Natural killer cell treated with Interleukin-12 subunit alpha and Interleukin-12 subunit beta and Interleukin-15 and Interleukin-18, amount 100 ng/mL, for 72 hours (primary cell): ENCODE measurements at regions not wholly inside any gene's neighbourhood (a gene's known extent, or its start where the extent isn't known, plus 50 kb on each side); places are given as distances from the start of the nearest gene placed in this dataset.
"Not testable (repeated sequence)": the region's sequence is repeated elsewhere in the genome, so short reads cannot be mapped to it uniquely, and the experiment has no call there.

ENCODE experiments used
- ATAC-seq, 2 donors: fragments of 150-1000 bp; cut with Tn5 transposase in 1 of 2; sonication (Bioruptor Pico), chemical (Tn5 transposase) in 1 of 2; 2 replicates each; pipeline ENCODE4 v1.10.0; 2021
- DNase-seq: peaks from one replicate; pipeline ENCODE4 v3.0.0; 2022; ENCODE audit warnings: low spot score
- H3K27ac Mint-ChIP-seq, 2 donors: 1 replicate in 1 of 2; 2 replicates in 1 of 2; pipeline ENCODE4 v1.8.0; 2022; ENCODE audit warnings: mixed read lengths in 2 of 2, mild to moderate bottlenecking in 1 of 2, moderate library complexity in 1 of 2
- H3K27me3 Mint-ChIP-seq, 2 donors: 1 replicate in 1 of 2; 2 replicates in 1 of 2; pipeline ENCODE4 v1.8.0; 2022; ENCODE audit warnings: mixed read lengths in 2 of 2
- H3K36me3 Mint-ChIP-seq: one replicate; pipeline ENCODE4 v1.8.0; 2022; ENCODE audit warnings: mixed read lengths
- H3K4me1 Mint-ChIP-seq, 2 donors: 1 replicate in 1 of 2; 2 replicates in 1 of 2; pipeline ENCODE4 v1.8.0; 2022; ENCODE audit warnings: low read depth in 2 of 2, mixed read lengths in 2 of 2, mild to moderate bottlenecking in 1 of 2
- H3K4me3 Mint-ChIP-seq: one replicate; pipeline ENCODE4 v1.8.0; 2022; ENCODE audit warnings: mixed read lengths
- H3K9me3 Mint-ChIP-seq: 2 replicates; pipeline ENCODE4 v1.8.0; 2022; ENCODE audit warnings: mixed read lengths

DNA sequence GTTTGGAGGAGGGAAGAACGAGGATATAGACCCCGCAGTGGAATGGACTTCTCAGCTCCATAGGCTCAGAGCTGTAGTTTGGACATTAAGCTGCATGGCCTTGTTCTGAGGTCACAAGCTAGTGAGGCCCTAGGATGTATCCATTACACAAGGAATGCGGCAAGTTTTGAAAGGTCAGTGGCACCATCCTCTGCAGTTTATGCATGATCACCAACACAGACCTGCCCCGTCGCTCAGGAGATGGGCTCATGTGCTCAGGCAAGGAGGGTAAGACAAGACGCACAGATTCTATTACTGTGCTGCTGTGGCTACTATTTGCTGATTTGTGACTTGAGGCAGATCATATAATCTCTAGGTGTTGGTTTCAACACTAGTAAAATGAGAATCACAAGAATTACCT lies 110.9 kb downstream of the FAM161A start:
- Mint-ChIP-seq H3K27me3 (peaks cover 0 to 2% of the 10 kb centered on the region in 2 donors), H3K9me3 (no peaks in the 10 kb centered on the region), H3K4me1 (no peaks in the 10 kb centered on the region), H3K36me3 (no peaks in the 10 kb centered on the region), H3K27ac (no peak overlapping the region), H3K4me3 (no peak overlapping the region)
- DNase-seq (no peak), ATAC-seq (no peak)

DNA sequence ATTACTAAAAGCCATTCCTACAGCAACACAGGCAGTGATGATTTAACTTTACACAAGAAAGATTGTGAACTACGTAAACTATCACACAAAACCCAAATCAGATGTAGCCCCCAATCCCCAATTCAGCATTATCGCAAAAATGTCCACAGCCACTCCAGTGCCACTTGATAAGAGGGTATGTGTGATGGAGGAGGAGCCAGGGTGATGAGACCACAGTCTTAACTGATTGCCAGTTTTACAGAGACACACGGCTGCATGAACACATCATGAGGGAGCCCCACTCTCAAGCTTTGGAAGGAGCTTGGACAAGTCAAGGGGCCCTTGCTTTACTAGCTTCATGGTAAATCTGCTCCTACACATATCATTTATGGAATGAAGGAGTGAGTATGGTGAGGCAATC lies 116.0 kb downstream of the FAM161A start:
- H3K36me3 Mint-ChIP-seq: no peaks in the 10 kb centered on the region
- no peaks in the 10 kb centered on the region for H3K4me1 Mint-ChIP-seq
- no peak overlapping the region for H3K27ac Mint-ChIP-seq
- H3K9me3 Mint-ChIP-seq: no peaks in the 10 kb centered on the region
- DNase-seq (no peak), ATAC-seq (no peak)
- no peak overlapping the region for H3K4me3 Mint-ChIP-seq
- peaks cover 0 to 4% of the 10 kb centered on the region in 2 donors for H3K27me3 Mint-ChIP-seq

DNA sequence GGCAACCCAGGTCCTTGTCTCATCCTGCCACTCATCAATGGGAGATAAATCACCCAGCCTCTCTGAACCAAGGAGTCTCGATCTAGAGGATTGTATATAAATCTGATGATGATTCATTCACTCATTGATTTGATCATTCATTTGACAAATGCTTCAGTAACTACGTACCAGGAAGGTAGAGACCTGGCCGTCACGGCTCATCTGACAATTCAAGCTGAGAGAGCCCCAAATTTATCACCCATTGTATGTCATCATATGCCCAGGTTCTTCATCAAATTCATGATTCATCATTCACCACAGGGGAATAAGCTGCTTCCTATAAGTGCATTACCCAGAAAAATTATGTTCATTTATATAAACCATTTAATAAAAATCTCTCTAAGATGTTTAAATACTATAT lies 116.9 kb downstream of the FAM161A start:
- H3K27ac Mint-ChIP-seq: no peak overlapping the region
- H3K9me3 Mint-ChIP-seq: no peaks in the 10 kb centered on the region
- H3K36me3 Mint-ChIP-seq: no peaks in the 10 kb centered on the region
- ATAC-seq (no peak), DNase-seq (no peak)
- H3K4me1 Mint-ChIP-seq: no peaks in the 10 kb centered on the region
- peaks cover 0 to 4% of the 10 kb centered on the region in 2 donors for H3K27me3 Mint-ChIP-seq
- no peak overlapping the region for H3K4me3 Mint-ChIP-seq

DNA sequence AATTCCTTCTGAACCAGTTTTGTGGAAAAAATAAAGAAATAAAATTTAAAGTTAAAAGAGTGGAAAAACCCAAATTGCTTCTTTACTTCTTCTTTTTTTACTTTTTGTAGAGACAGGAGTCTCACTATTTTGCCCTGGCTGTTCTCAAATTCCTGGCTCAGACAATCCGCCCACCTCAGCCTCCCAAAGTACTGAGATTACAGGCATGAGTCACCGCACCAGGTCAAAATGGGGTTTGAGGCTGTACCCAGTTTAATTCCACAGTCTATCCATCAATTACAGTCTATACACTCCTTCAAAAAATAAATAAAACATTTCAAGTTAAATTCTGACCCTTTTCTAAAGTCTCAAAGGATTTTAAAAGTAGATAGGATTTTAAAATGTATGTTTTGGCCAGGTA lies 120.3 kb downstream of the FAM161A start:
- Mint-ChIP-seq H3K36me3 (no peaks in the 10 kb centered on the region), H3K9me3 (no peaks in the 10 kb centered on the region), H3K27me3 (peaks cover 0 to 6% of the 10 kb centered on the region in 2 donors), H3K4me3 (no peak overlapping the region), H3K4me1 (no peaks in the 10 kb centered on the region), H3K27ac (no peak overlapping the region)
- DNase-seq: no peak
- no peak for ATAC-seq

DNA sequence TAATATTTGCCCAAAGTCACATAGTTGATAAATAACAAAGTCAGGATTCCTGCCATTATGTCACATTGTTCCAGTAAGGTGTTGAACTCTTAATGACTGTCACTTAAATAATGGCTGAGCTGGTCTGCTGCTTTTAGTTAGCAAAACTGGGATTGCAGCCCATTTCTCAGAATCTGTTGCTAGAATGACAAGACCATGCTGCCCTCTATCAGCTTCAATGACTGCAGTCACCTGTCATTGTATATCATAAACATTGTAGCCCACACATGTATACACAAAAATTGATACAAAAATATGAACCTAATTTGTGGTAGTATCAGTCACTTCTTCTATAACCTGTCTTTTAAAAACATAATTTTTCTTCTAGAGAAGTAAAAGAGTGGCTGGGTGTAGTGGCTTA lies 121.1 kb downstream of the FAM161A start:
- no peak overlapping the region for H3K4me3 Mint-ChIP-seq
- H3K27me3 Mint-ChIP-seq: peaks cover 6 to 9% of the 10 kb centered on the region in 2 donors
- no peaks in the 10 kb centered on the region for H3K9me3 Mint-ChIP-seq
- ATAC-seq: no peak
- H3K27ac Mint-ChIP-seq: no peak overlapping the region
- no peak for DNase-seq
- H3K36me3 Mint-ChIP-seq: no peaks in the 10 kb centered on the region
- no peaks in the 10 kb centered on the region for H3K4me1 Mint-ChIP-seq

DNA sequence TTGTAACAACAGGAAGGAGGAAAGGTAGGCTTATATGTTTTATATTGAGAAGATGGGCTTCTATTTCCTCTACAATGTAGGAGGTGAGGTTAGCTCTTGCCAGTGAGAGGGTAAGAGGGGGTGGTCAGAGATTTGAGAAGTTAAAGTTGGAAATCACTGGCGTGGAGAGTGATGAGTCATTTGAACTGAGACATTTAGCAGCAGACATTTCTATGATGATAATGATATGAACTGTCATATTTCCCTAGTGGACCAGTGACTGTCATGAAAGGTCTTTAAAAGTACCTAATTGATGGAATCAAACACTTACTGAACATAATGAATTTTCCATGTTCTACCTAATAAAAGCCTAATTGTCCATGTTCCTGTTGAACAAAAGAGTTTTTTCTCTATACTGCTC lies 126.1 kb downstream of the FAM161A start:
- Mint-ChIP-seq H3K36me3 (peaks cover 12% of the 10 kb centered on the region), H3K4me1 (peaks cover 0 to 6% of the 10 kb centered on the region in 2 donors), H3K9me3 (peaks cover 9% of the 10 kb centered on the region), H3K27me3 (peaks cover 15 to 18% of the 10 kb centered on the region in 2 donors), H3K27ac (no peak overlapping the region), H3K4me3 (no peak overlapping the region)
- ATAC-seq: no peak
- DNase-seq: no peak

DNA sequence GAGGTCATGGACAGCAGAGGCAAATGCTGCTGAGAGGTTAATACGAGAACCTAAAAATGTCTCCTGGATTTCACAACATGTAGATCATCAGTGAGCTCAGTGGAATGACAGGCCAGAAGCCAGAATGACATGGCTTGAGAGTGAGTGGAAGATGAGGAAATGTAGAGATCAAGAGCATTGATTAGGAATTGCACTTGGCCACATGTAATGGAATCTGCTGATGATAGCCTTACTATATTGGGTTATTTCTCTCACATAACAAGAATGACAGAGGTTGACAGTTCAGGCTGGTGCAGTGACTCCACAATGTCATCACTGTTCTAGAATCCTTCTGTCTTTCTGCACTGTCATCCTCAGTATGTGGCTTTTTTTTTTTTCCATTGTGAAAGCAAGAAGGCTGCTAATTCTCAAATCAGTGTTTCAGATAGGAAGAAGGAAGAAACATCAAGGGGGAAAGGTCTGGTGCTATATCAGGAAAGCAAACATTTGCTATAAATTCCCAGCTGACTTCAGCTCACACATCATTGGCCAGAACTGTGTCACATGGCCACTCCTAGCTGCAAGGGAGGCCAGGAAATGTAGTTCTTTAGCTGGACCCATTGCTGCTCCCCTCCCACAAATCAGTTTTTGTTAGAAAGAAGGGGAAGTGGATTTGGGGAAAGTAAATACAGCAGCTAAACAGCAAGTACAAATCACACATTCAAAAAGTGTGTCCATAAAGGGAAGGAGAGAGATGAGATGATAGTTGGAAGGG lies 127.2 kb downstream of the FAM161A start:
- H3K27ac Mint-ChIP-seq: no peak overlapping the region

DNA sequence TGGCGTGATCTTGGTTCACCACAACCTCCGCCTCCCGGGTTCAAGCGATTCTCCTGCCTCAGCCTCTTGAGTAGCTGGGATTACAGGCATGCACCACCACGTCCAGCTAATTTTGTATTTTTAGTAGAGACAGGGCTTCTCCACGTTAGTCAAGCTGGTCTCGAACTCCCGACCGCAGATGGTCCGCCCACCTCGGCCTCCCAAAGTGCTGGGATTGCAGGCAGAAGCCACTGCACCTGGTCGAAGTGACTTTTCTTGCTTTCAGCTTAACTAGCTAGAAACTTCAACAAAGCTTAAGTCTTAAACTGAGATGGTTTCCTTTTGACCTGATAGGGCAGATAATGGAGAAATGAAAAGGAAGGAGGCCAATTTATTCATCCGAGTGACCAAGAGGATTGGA lies 130.5 kb downstream of the FAM161A start:
- not testable (repeated sequence) for DNase-seq, H3K4me1 Mint-ChIP-seq, H3K27ac Mint-ChIP-seq, H3K9me3 Mint-ChIP-seq, H3K4me3 Mint-ChIP-seq, ATAC-seq
- Mint-ChIP-seq H3K27me3 (peaks cover 20 to 22% of the 10 kb centered on the region in 2 donors), H3K36me3 (peaks cover 12% of the 10 kb centered on the region)

More for the DNA sequence above, 127.2 kb downstream of the FAM161A start:
- Mint-ChIP-seq H3K4me3 (no peak overlapping the region), H3K27me3 (peaks cover 15 to 18% of the 10 kb centered on the region in 2 donors), H3K9me3 (peaks cover 9% of the 10 kb centered on the region), H3K36me3 (peaks cover 12% of the 10 kb centered on the region), H3K4me1 (peaks cover 0 to 6% of the 10 kb centered on the region in 2 donors)
- ATAC-seq (no peak), DNase-seq (no peak)

DNA sequence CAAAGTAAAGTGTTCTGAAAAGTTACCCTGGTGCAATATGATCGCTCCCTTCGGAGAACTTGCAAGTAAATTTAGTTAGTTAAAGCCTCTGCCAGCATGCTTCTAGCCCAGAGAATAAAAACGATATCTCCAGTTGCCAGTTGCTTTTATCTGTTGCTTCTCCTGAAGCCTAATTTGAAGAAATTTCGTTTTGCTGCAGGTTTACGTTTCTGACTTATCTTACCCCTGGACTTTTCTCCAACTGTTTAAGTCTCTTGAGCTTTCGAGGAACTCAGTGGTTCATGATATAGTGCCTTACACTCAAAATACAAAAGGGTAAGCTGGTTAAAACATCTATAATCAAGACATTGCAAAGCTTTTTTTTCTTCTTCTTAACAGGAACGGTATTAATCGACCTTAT lies 131.1 kb downstream of the FAM161A start:
- Mint-ChIP-seq H3K9me3 (peaks cover 9% of the 10 kb centered on the region), H3K4me3 (no peak overlapping the region), H3K27me3 (peaks cover 16 to 17% of the 10 kb centered on the region in 2 donors), H3K27ac (no peak overlapping the region), H3K36me3 (peaks cover 12% of the 10 kb centered on the region), H3K4me1 (peaks cover 0 to 6% of the 10 kb centered on the region in 2 donors)
- DNase-seq (no peak), ATAC-seq (no peak)

DNA sequence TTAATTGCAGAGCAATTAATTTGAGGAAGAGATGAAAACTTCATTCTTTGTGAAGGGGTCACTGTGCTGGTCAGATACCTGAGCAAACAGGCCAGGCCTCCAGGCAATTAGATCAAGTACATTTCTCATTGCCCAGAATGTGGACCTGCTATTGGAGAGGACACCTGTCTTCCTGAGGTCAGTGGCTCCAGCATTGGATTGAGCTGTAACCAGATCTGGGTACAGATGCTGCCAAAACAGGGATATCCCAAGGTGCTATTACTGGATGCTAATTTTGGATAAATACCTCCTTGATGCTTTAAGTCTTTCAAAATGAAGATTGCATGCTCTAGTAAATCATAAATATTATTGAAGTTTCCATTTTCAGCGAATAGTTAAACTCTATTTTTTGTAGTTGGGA lies 131.5 kb downstream of the FAM161A start:
- Mint-ChIP-seq H3K4me3 (no peak overlapping the region), H3K9me3 (peaks cover 9% of the 10 kb centered on the region), H3K27ac (no peak overlapping the region), H3K4me1 (peaks cover 0 to 2% of the 10 kb centered on the region in 2 donors), H3K36me3 (peaks cover 12% of the 10 kb centered on the region), H3K27me3 (peaks cover 13 to 15% of the 10 kb centered on the region in 2 donors)
- DNase-seq: no peak
- no peak for ATAC-seq

DNA sequence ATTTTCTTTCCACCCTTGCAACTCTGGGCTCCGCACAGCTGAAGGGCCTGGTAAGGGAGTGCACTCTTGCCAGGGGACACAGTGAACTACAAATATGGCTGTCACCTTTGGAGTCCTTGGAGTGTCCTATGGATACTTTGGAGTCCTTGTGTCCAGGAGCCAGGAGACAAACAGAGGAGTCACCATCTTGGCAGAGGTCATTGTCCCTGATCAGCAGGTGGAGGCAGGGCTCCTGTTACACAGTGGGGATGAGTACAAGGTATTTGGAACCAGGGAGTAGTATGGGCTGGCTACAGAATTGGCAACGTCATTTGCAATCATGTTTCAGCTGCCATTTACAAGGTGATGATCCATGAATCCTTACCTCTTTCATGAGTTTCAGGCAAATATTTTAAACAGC lies 132.5 kb downstream of the FAM161A start:
- H3K27ac Mint-ChIP-seq: no peak overlapping the region
- H3K4me1 Mint-ChIP-seq: no peaks in the 10 kb centered on the region
- DNase-seq (no peak), ATAC-seq (no peak)
- no peak overlapping the region for H3K4me3 Mint-ChIP-seq
- peaks cover 4% of the 10 kb centered on the region for H3K9me3 Mint-ChIP-seq
- H3K36me3 Mint-ChIP-seq: peaks cover 8% of the 10 kb centered on the region
- peaks cover 9 to 15% of the 10 kb centered on the region in 2 donors for H3K27me3 Mint-ChIP-seq

DNA sequence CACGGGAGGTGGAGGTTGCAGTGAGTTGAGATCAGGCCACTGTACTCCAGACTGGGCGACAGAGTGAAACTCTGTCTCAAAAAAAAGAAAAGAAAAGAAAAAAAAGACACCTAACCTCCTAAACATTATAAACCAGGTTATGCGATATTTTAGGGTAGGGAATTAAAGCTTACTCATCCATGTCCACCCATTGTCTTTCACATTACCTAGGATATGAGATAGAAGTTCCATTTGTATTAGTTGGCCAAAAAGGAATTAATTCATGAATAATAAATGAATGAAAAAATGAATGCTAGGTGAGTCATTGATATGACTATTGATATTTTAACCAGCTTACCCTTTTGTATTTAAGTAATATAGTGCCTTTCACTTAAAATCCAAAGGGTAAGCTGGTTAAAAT lies 132.9 kb downstream of the FAM161A start:
- peaks cover 6 to 11% of the 10 kb centered on the region in 2 donors for H3K27me3 Mint-ChIP-seq
- no peaks in the 10 kb centered on the region for H3K4me1 Mint-ChIP-seq
- DNase-seq (no peak), ATAC-seq (no peak)
- H3K27ac Mint-ChIP-seq: no peak overlapping the region
- H3K9me3 Mint-ChIP-seq: peaks cover 1% of the 10 kb centered on the region
- no peak overlapping the region for H3K4me3 Mint-ChIP-seq
- peaks cover 3% of the 10 kb centered on the region for H3K36me3 Mint-ChIP-seq

DNA sequence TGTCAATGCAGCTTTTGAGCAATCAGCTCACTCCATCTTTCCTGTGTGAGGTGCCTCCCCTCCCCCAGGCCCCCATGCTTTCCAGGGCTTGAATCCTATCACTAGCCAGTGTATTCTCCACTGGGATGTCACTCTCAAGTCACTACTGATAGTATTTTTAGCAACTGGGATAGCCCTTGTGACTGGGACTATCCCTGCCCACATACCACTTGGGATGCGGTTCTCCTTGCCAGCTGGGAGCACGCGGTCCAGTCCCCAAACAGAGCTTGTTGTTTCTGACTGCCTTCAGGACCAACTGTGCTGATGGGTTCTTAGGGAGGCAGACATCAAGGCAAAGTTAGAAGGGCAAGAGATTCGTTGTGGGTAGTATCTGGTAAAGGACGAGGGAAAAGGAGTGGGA lies 134.9 kb downstream of the FAM161A start:
- no peaks in the 10 kb centered on the region for H3K4me1 Mint-ChIP-seq
- H3K27ac Mint-ChIP-seq: no peak overlapping the region
- ATAC-seq (no peak), DNase-seq (no peak)
- H3K36me3 Mint-ChIP-seq: no peaks in the 10 kb centered on the region
- no peak overlapping the region for H3K4me3 Mint-ChIP-seq
- H3K27me3 Mint-ChIP-seq: peaks cover 5 to 8% of the 10 kb centered on the region in 2 donors
- no peaks in the 10 kb centered on the region for H3K9me3 Mint-ChIP-seq

DNA sequence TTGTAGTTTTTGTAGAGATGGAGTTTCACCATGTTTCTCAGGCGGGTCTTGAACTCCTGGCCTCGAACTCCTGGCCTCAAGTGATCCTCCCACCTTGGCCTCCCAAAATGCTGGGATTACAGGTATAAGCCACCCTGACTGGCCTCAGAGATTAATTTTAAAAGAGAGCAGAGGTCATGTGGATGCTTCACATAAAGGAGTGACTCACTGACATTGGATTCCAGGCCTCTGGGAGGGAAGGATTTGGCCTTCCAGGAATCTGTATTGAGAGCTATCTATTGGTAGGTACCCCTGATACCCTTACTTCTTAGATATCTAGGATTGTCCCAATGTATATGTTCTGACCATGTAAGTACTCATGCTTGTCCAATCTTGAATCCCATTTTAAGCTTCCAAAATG lies 138.4 kb downstream of the FAM161A start:
- no peak for DNase-seq
- ATAC-seq: no peak
- peaks cover 6 to 8% of the 10 kb centered on the region in 2 donors for H3K27me3 Mint-ChIP-seq
- H3K9me3 Mint-ChIP-seq: no peaks in the 10 kb centered on the region
- no peak overlapping the region for H3K4me3 Mint-ChIP-seq
- H3K36me3 Mint-ChIP-seq: no peaks in the 10 kb centered on the region
- H3K27ac Mint-ChIP-seq: no peak overlapping the region
- H3K4me1 Mint-ChIP-seq: no peaks in the 10 kb centered on the region

DNA sequence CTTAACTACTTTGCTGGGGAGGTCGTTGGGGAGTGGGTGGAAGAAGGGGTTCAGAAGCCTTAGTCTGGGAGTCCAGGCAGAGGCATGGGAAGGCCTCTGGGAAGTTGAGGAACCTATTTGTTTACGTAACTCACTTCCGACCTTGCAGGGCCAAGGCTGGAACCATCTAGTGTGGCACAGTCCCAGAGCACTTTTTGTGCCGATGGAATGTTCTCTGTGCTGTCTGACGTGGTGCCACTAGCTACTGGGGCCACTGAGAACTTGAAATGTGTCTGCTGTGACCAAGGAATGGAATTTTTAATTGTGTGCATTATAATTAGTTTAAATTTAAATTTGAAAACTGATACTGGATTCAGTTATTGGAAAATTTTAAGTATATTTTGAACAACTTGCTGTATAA lies 139.7 kb downstream of the FAM161A start:
- Mint-ChIP-seq H3K27me3 (peaks cover 8 to 10% of the 10 kb centered on the region in 2 donors), H3K4me1 (no peaks in the 10 kb centered on the region), H3K36me3 (no peaks in the 10 kb centered on the region), H3K9me3 (no peaks in the 10 kb centered on the region), H3K4me3 (no peak overlapping the region), H3K27ac (no peak overlapping the region)
- ATAC-seq (no peak), DNase-seq (no peak)
